IMR-90 (cell line): ENCODE measurements at regions not wholly inside any gene's neighbourhood (a gene's known extent, or its start where the extent isn't known, plus 50 kb on each side); places are given as distances from the start of the nearest gene placed in this dataset.

Experiments used
- ATAC-seq: fragments of 200-7000 bp; cut with Tn5 transposase; 2 replicates; pipeline ENCODE4 v1.9.1; 2020; ENCODE audit warnings: low read depth, mild to moderate bottlenecking, moderate library complexity
- BruUV-seq: library from RNA; stranded (reverse); fragments of 400-500 nt; replicated peaks from 2 replicates; lab custom pipeline; 2021; lab: Mats Ljungman, UMichigan
- CTCF ChIA-PET: fragments of 300-600 bp; formaldehyde crosslinking; extraction: SDS; loops from one replicate; lab custom pipeline; 2021; ENCODE audit warnings: antibody characterized with exemption; lab: Yijun Ruan, JAX
- POLR2A ChIA-PET: fragments of 300-600 bp; sonication (Branson Sonifier 250); formaldehyde crosslinking; loops from one replicate; lab custom pipeline; 2022; ENCODE audit warnings: antibody characterized with exemption; ENCODE audit not compliant: unreplicated experiment; lab: Charles Lee
- DNase-seq: peaks from one replicate; pipeline ENCODE4 v3.0.0; 2013
- H2AFZ ChIP-seq: replicated peaks from 2 replicates; pipeline ENCODE3; 2013; ENCODE audit warnings: low read length, mild to moderate bottlenecking; ENCODE audit not compliant: poor library complexity
- H2AK5ac ChIP-seq: 2 replicates; pipeline ENCODE4 v1.6.1; 2013; ENCODE audit warnings: low read depth, low read length, inconsistent platforms
- H2AK9ac ChIP-seq: replicated peaks from 2 replicates; pipeline ENCODE3; 2013; ENCODE audit warnings: mild to moderate bottlenecking, low read depth, low read length, moderate library complexity; ENCODE audit not compliant: poor library complexity
- H2BK120ac ChIP-seq: 2 replicates; pipeline ENCODE4 v1.6.1; 2013; ENCODE audit warnings: low read depth, low read length, inconsistent platforms
- H2BK15ac ChIP-seq: 3 replicates; pipeline ENCODE4 v1.6.1; 2013; ENCODE audit warnings: low read depth, low read length, inconsistent platforms
- H2BK20ac ChIP-seq: 2 replicates; pipeline ENCODE4 v1.6.1; 2013; ENCODE audit warnings: low read depth, mild to moderate bottlenecking, inconsistent platforms, low read length, moderate library complexity
- H2BK5ac ChIP-seq: 2 replicates; pipeline ENCODE4 v1.6.1; 2013; ENCODE audit warnings: mild to moderate bottlenecking, low read depth, low read length, inconsistent platforms; ENCODE audit not compliant: poor library complexity, severe bottlenecking
- H3K14ac ChIP-seq: replicated peaks from 2 replicates; pipeline ENCODE4 v1.6.1; 2013; ENCODE audit warnings: low read depth, low read length, inconsistent platforms
- H3K18ac ChIP-seq: 2 replicates; pipeline ENCODE4 v1.6.1; 2013; ENCODE audit warnings: low read depth, low read length, control low read depth
- H3K23ac ChIP-seq: 2 replicates; pipeline ENCODE4 v1.6.1; 2013; ENCODE audit warnings: low read depth, low read length, inconsistent platforms
- H3K27ac ChIP-seq: 2 replicates; pipeline ENCODE4 v1.5.1; 2013; ENCODE audit warnings: mild to moderate bottlenecking, control low read depth, low read length; ENCODE audit not compliant: insufficient read depth
- H3K27me3 ChIP-seq: 2 replicates; pipeline ENCODE4 v1.6.1; 2013; ENCODE audit warnings: low read length; ENCODE audit not compliant: control insufficient read depth, insufficient read depth
- H3K36me3 ChIP-seq: 2 replicates; pipeline ENCODE4 v1.6.1; 2013; ENCODE audit warnings: low read length, mixed read lengths; ENCODE audit not compliant: control insufficient read depth, insufficient read depth
- H3K4ac ChIP-seq: 2 replicates; pipeline ENCODE4 v1.6.1; 2013; ENCODE audit warnings: low read depth, low read length, inconsistent platforms
- H3K4me1 ChIP-seq: 2 replicates; pipeline ENCODE4 v1.6.1; 2013; ENCODE audit warnings: low read length, mixed read lengths; ENCODE audit not compliant: control insufficient read depth, insufficient read depth
- H3K4me2 ChIP-seq: 2 replicates; pipeline ENCODE4 v1.6.1; 2013; ENCODE audit warnings: low read depth, mild to moderate bottlenecking, control low read depth, low read length, moderate library complexity
- H3K4me3 ChIP-seq: 2 replicates; pipeline ENCODE4 v1.5.1; 2013; ENCODE audit warnings: low read depth, mild to moderate bottlenecking, control low read depth, low read length, moderate library complexity; ENCODE audit not compliant: insufficient read depth
- H3K56ac ChIP-seq: 2 replicates; pipeline ENCODE4 v1.6.1; 2013; ENCODE audit warnings: low read length, inconsistent platforms; ENCODE audit not compliant: insufficient read depth; ENCODE audit errors: extremely low read depth
- H3K79me1 ChIP-seq, 2 experiments: 2 replicates each; pipeline ENCODE4 v1.6.1; 2013; ENCODE audit warnings: low read length in 2 of 2, inconsistent platforms in 1 of 2, low read depth in 1 of 2
- H3K9ac ChIP-seq: 2 replicates; pipeline ENCODE4 v1.6.1; 2013; ENCODE audit warnings: low read depth, low read length, control low read depth
- H3K9me1 ChIP-seq: 2 replicates; pipeline ENCODE4 v1.6.1; 2013; ENCODE audit warnings: low read length, inconsistent platforms; ENCODE audit not compliant: insufficient read depth
- H3K9me3 ChIP-seq: 2 replicates; pipeline ENCODE4 v1.6.1; 2013; ENCODE audit warnings: low read length; ENCODE audit not compliant: control insufficient read depth, insufficient read depth
- H4K20me1 ChIP-seq: 2 replicates; pipeline ENCODE4 v1.6.1; 2013; ENCODE audit warnings: low read length, inconsistent platforms; ENCODE audit not compliant: insufficient read depth
- H4K5ac ChIP-seq: 2 replicates; pipeline ENCODE4 v1.6.1; 2013; ENCODE audit warnings: mild to moderate bottlenecking, low read depth, low read length, control low read depth
- H4K8ac ChIP-seq, 2 experiments: 2 replicates each; pipeline ENCODE4 v1.6.1; 2013; ENCODE audit warnings: low read depth in 2 of 2, low read length in 2 of 2, control low read depth in 1 of 2, inconsistent platforms in 1 of 2
- H4K91ac ChIP-seq: 2 replicates; pipeline ENCODE4 v1.6.1; 2013; ENCODE audit warnings: low read depth, low read length, inconsistent platforms; ENCODE audit not compliant: insufficient read depth
- BHLHE40 ChIP-seq: fragments of 150-350 bp; IDR thresholded peaks from 2 replicates; pipeline ENCODE4 v1.6.1; 2016; ENCODE audit warnings: mild to moderate bottlenecking, low read depth, low read length
- CEBPB ChIP-seq: IDR thresholded peaks from 2 replicates; pipeline ENCODE4 v1.6.1; 2012; ENCODE audit warnings: low read depth, low read length, improper control_type of control experiment
- CHD1 ChIP-seq: IDR thresholded peaks from 2 replicates; pipeline ENCODE4 v1.6.1; 2012; ENCODE audit warnings: low read depth, low read length, improper control_type of control experiment
- CTCF ChIP-seq: conservative IDR thresholded peaks from 2 replicates; pipeline ENCODE4 v1.5.1; 2012; ENCODE audit warnings: mild to moderate bottlenecking, low read depth, low read length, improper control_type of control experiment
- ELK1 ChIP-seq: fragments of 150-350 bp; IDR thresholded peaks from 2 replicates; pipeline ENCODE4 v1.6.1; 2016; ENCODE audit warnings: low read depth, mild to moderate bottlenecking, low read length, moderate library complexity, borderline replicate concordance
- FOS ChIP-seq: fragments of 150-350 bp; IDR thresholded peaks from 2 replicates; pipeline ENCODE4 v1.6.1; 2016; ENCODE audit warnings: low read depth, low read length
- MAFK ChIP-seq: IDR thresholded peaks from 2 replicates; pipeline ENCODE4 v1.6.1; 2012; ENCODE audit warnings: low read depth, low read length, improper control_type of control experiment
- MAZ ChIP-seq: IDR thresholded peaks from 2 replicates; pipeline ENCODE4 v1.6.1; 2012; ENCODE audit warnings: low read depth, mild to moderate bottlenecking, low read length, improper control_type of control experiment, moderate library complexity, borderline replicate concordance
- MXI1 ChIP-seq: IDR thresholded peaks from 2 replicates; pipeline ENCODE4 v1.6.1; 2012; ENCODE audit warnings: low read depth, mild to moderate bottlenecking, low read length, moderate library complexity, borderline replicate concordance
- NFE2L2 ChIP-seq: fragments of 150-350 bp; IDR thresholded peaks from 2 replicates; pipeline ENCODE4 v1.6.1; 2016; ENCODE audit warnings: low read depth, mild to moderate bottlenecking, low read length
- POLR2A ChIP-seq: IDR thresholded peaks from 2 replicates; pipeline ENCODE4 v1.6.1; 2012; ENCODE audit warnings: mild to moderate bottlenecking, low read depth, low read length
- RAD21 ChIP-seq: IDR thresholded peaks from 2 replicates; pipeline ENCODE4 v1.6.1; 2012; ENCODE audit warnings: low read length, improper control_type of control experiment
- RCOR1 ChIP-seq: IDR thresholded peaks from 2 replicates; pipeline ENCODE4 v1.6.1; 2012; ENCODE audit warnings: mild to moderate bottlenecking, low read length, improper control_type of control experiment; ENCODE audit not compliant: insufficient replicate concordance
- RFX5 ChIP-seq: IDR thresholded peaks from 2 replicates; pipeline ENCODE4 v1.8.0; 2012; ENCODE audit warnings: low read depth, mild to moderate bottlenecking, low read length, moderate library complexity
- SMC3 ChIP-seq: fragments of 150-350 bp; IDR thresholded peaks from 2 replicates; pipeline ENCODE4 v1.6.1; 2016; ENCODE audit warnings: low read depth, mild to moderate bottlenecking, antibody characterized with exemption, low read length, moderate library complexity
- USF2 ChIP-seq: fragments of 150-350 bp; IDR thresholded peaks from 2 replicates; pipeline ENCODE4 v1.6.1; 2017; ENCODE audit warnings: mild to moderate bottlenecking, antibody characterized with exemption, low read length, low read depth
- WGBS, 2 experiments: methylation state at CpG; one replicate each; pipeline versions ENCODE4 v1.1.5 to v1.1.7; 2013; ENCODE audit warnings: missing lambda C conversion rate in 2 of 2; ENCODE audit not compliant: insufficient read length in 1 of 2; ENCODE audit errors: extremely low coverage in 2 of 2; 5-methylcytosine and 5-hydroxymethylcytosine counted together
- dilution Hi-C: fragments of 300-500 bp; cut with HindIII; formaldehyde crosslinking; loops from one replicate; pipeline ENCODE4 v1.14.3; 2018; ENCODE audit warnings: low sequenced_read_pairs; ENCODE audit not compliant: unreplicated experiment
- in situ Hi-C: fragments of 300-500 bp; cut with MboI; formaldehyde crosslinking; loops from 3 replicates; pipeline ENCODE4 v1.14.3; 2019; ENCODE audit warnings: low sequenced_read_pairs, inconsistent platforms, mixed read lengths
- intact Hi-C: fragments of 100-400 bp; cut with micrococcal nuclease; formaldehyde crosslinking; loops from 2 replicates; pipeline ENCODE4 v1.10.0; 2022

- H4K5ac ChIP-seq, result no peak overlapping the region
- H2BK15ac ChIP-seq, result no peak overlapping the region
- H3K9me3 ChIP-seq, result 0 out of 2 replicates have a peak, but pooled peaks cover 3% of the 10 kb centered on the region
- no peak overlapping the region for H2BK20ac ChIP-seq
- H3K4ac ChIP-seq, result no peak overlapping the region
- dilution Hi-C loops (no loop called here), intact Hi-C loops (no loop called here), in situ Hi-C loops (no loop called here)
- no peak overlapping the region for H2AK9ac ChIP-seq
- H3K9me1 ChIP-seq, result no peaks in the 10 kb centered on the region
- H3K9ac ChIP-seq, result no peak overlapping the region
- no peak overlapping the region for H2BK120ac ChIP-seq
- ChIA-PET POLR2A (no interaction called here), CTCF (no interaction called here)
- H4K20me1 ChIP-seq, result no peaks in the 10 kb centered on the region
- no peak overlapping the region for H2AFZ ChIP-seq
- no peaks in the 10 kb centered on the region for H3K79me1 ChIP-seq
- H3K27me3 ChIP-seq, result 0 out of 2 replicates have a peak, but pooled peaks cover 3% of the 10 kb centered on the region
- H2AK5ac ChIP-seq, result no peak overlapping the region
- BruUV-seq, result no TSS peak
- 24% methylated on average over 4 of the region's 8 CpGs; no CpG with 5 or more reads in 1 of the 2 experiments for WGBS, 2 experiments
- no peak overlapping the region for H3K56ac ChIP-seq
- H4K8ac ChIP-seq, result no peak overlapping the region
- no peak overlapping the region for H3K4me2 ChIP-seq
- TF ChIP-seq BHLHE40, result no peak
- no peak for TF ChIP-seq RFX5
- TF ChIP-seq SMC3, result no peak
- no peak for TF ChIP-seq CTCF
- no peak for TF ChIP-seq ELK1
- TF ChIP-seq NFE2L2, result no peak
- no peak for TF ChIP-seq CEBPB
- TF ChIP-seq CHD1, result no peak
- TF ChIP-seq MAZ, result no peak
- TF ChIP-seq RCOR1, result no peak
- TF ChIP-seq MAFK, result no peak
- TF ChIP-seq FOS, result no peak
- no peak for TF ChIP-seq USF2
- no peak for TF ChIP-seq MXI1
- TF ChIP-seq POLR2A, result no peak
- TF ChIP-seq RAD21, result no peak
- no peaks in the 10 kb centered on the region for H3K36me3 ChIP-seq
- H3K27ac ChIP-seq, result no peak overlapping the region
- no peak overlapping the region for H3K23ac ChIP-seq
- no peak overlapping the region for H3K4me3 ChIP-seq
- no peak overlapping the region for H4K91ac ChIP-seq
- no peak overlapping the region for H3K14ac ChIP-seq
- DNase-seq (no peak), ATAC-seq (no peak)
- no peak overlapping the region for H3K18ac ChIP-seq
- H3K4me1 ChIP-seq, result no peaks in the 10 kb centered on the region
- H2BK5ac ChIP-seq, result no peak overlapping the region
These were observed 100.9 kb downstream of the TFAP2C start for GRCh38 chr20:56730003-56730402.
